Loucy (cell line): ENCODE measurements at regions not wholly inside any gene's neighbourhood (a gene's known extent, or its start where the extent isn't known, plus 50 kb on each side); places are given as distances from the start of the nearest gene placed in this dataset.

ENCODE experiments used
- H2AFZ ChIP-seq: fragments of 200-600 bp; sonication (generic); 2 replicates; pipeline ENCODE4 v1.6.0; 2016; ENCODE audit warnings: antibody characterized with exemption, mild to moderate bottlenecking, low read length, moderate library complexity
- H3F3A ChIP-seq: fragments of 200-600 bp; 2 replicates; pipeline ENCODE4 v1.6.0; 2016; ENCODE audit warnings: antibody characterized with exemption, low read depth, mild to moderate bottlenecking
- H3K27me3 ChIP-seq: fragments of 200-600 bp; sonication (generic); 2 replicates; pipeline ENCODE4 v1.6.1; 2014; ENCODE audit warnings: low read length, mild to moderate bottlenecking; ENCODE audit not compliant: insufficient read depth, poor library complexity, severe bottlenecking
- H3K36me3 ChIP-seq: fragments of 200-600 bp; sonication (generic); 2 replicates; pipeline ENCODE4 v1.6.1; 2016; ENCODE audit warnings: low read length; ENCODE audit not compliant: insufficient read depth
- H3K4me1 ChIP-seq: fragments of 200-600 bp; sonication (generic); 2 replicates; pipeline ENCODE4 v1.5.1; 2014; ENCODE audit warnings: low read length, mild to moderate bottlenecking; ENCODE audit not compliant: insufficient read depth, poor library complexity, severe bottlenecking
- H3K4me2 ChIP-seq: fragments of 200-600 bp; sonication (generic); 2 replicates; pipeline ENCODE4 v1.6.0; 2014; ENCODE audit warnings: antibody characterized with exemption, low read length, low read depth, mild to moderate bottlenecking; ENCODE audit not compliant: poor library complexity, severe bottlenecking
- H3K4me3 ChIP-seq: fragments of 200-600 bp; sonication (generic); 2 replicates; pipeline ENCODE4 v1.5.1; 2014; ENCODE audit warnings: low read length, mild to moderate bottlenecking, mixed read lengths; ENCODE audit not compliant: poor library complexity, severe bottlenecking
- H3K79me2 ChIP-seq: fragments of 200-600 bp; sonication (generic); 2 replicates; pipeline ENCODE4 v1.6.1; 2014; ENCODE audit warnings: low read length; ENCODE audit not compliant: insufficient read depth
- H3K9ac ChIP-seq: fragments of 200-600 bp; sonication (generic); 2 replicates; pipeline ENCODE4 v1.6.0; 2014; ENCODE audit warnings: mild to moderate bottlenecking, low read depth, low read length, moderate library complexity; ENCODE audit not compliant: poor library complexity, severe bottlenecking
- H3K9me2 ChIP-seq: fragments of 200-600 bp; sonication (generic); replicated peaks from 2 replicates; pipeline ENCODE4 v1.6.1; 2016; ENCODE audit warnings: low read depth, low read length, mixed read lengths
- H3K9me3 ChIP-seq: fragments of 200-600 bp; sonication (generic); 2 replicates; pipeline ENCODE4 v1.6.1; 2014; ENCODE audit warnings: mild to moderate bottlenecking, antibody characterized with exemption, low read length, low read depth; ENCODE audit not compliant: insufficient read depth
- H4K20me1 ChIP-seq: fragments of 200-600 bp; sonication (generic); 2 replicates; pipeline ENCODE4 v1.6.0; 2014; ENCODE audit warnings: antibody characterized with exemption, low read length, mild to moderate bottlenecking; ENCODE audit not compliant: insufficient read depth, poor library complexity, severe bottlenecking
- EZH2phosphoT487 ChIP-seq: fragments of 200-600 bp; IDR thresholded peaks from 2 replicates; pipeline ENCODE4 v1.6.1; 2018; ENCODE audit warnings: antibody characterized with exemption, mild to moderate bottlenecking, moderate library complexity, borderline replicate concordance
- TF ChIP-seq, protein P1 (sequence below): fragments of 200-600 bp; sonication (generic); conservative IDR thresholded peaks from 2 replicates; pipeline ENCODE4 v1.5.1; 2014; ENCODE audit warnings: mild to moderate bottlenecking, antibody characterized with exemption, low read length

DNA sequence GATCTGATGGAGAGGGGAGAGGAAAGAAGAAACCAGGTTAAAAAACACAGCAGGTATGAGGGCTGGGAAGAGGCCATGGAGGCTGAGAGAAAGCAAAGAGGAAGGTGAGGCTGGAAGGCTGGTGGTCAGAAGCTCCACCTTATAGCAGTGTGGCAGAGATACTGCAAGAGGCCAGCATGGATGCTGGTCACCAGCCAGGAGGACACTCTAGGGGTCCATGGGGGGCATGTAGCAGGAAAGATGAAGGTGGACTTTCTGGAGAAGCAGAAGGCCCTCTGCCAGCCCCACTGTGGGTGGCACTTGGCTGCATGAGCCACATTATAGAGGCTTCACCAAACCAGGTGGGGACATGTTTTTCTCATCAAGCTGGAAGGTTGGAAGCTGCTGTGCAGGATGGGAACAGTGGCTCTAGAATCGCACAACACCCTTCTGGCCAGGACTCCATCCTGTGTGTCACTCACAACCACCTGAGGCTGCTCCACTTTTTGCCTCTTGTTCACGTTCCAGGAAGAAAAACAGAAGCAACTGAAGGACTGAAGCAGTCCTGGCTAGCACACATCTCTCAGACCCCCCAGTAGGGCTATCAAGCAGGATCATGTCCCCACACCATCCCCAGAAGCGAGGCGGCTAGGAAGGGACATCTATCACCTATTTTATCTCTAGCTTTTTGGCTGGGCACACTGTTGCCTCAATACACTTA, 587.5 kb upstream of the MGMT start:
- no peaks in the 10 kb centered on the region for H3K36me3 ChIP-seq
- H3K9me3 ChIP-seq, result no peaks in the 10 kb centered on the region
- no peaks in the 10 kb centered on the region for H3K4me1 ChIP-seq
- H3K4me3 ChIP-seq, result no peak overlapping the region
- TF ChIP-seq, protein P1, sequence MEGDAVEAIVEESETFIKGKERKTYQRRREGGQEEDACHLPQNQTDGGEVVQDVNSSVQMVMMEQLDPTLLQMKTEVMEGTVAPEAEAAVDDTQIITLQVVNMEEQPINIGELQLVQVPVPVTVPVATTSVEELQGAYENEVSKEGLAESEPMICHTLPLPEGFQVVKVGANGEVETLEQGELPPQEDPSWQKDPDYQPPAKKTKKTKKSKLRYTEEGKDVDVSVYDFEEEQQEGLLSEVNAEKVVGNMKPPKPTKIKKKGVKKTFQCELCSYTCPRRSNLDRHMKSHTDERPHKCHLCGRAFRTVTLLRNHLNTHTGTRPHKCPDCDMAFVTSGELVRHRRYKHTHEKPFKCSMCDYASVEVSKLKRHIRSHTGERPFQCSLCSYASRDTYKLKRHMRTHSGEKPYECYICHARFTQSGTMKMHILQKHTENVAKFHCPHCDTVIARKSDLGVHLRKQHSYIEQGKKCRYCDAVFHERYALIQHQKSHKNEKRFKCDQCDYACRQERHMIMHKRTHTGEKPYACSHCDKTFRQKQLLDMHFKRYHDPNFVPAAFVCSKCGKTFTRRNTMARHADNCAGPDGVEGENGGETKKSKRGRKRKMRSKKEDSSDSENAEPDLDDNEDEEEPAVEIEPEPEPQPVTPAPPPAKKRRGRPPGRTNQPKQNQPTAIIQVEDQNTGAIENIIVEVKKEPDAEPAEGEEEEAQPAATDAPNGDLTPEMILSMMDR, result no peak
- no peak for TF ChIP-seq EZH2phosphoT487
- no peaks in the 10 kb centered on the region for H3K9me2 ChIP-seq
- no peak overlapping the region for H2AFZ ChIP-seq
- H3K4me2 ChIP-seq, result no peak overlapping the region
- no peaks in the 10 kb centered on the region for H4K20me1 ChIP-seq
- H3K9ac ChIP-seq, result no peak overlapping the region
- no peaks in the 10 kb centered on the region for H3F3A ChIP-seq
- H3K27me3 ChIP-seq, result no peaks in the 10 kb centered on the region
- no peaks in the 10 kb centered on the region for H3K79me2 ChIP-seq

DNA sequence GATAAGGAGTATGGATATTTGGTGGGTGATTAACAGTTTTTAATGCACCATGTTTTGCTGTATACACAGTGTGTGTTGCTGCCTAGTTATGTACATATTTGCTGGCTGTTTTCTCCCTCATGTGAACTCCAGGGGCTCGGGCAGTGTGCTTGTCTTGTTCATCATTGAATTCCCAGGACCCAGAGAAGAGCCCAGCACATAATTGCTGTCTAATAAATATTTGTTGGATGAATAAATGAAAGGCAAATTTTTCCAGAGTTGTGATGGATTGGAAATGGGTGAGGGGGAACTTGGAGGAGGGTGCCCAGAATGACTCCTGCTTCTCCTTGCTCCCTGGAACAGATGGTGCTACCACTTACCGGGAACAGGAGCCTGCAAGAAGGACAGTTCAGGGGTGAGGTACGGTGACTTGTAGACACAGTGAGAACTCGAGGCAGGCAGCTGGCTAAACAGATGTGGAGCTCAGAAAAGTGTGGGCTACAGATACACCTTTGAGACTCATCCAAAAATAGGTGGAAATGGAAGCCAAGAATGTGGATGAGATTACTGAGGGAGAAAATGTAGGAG, 586.8 kb upstream of the MGMT start:
- no peaks in the 10 kb centered on the region for H3K9me3 ChIP-seq
- no peaks in the 10 kb centered on the region for H3K27me3 ChIP-seq
- H3K4me1 ChIP-seq, result no peaks in the 10 kb centered on the region

DNA sequence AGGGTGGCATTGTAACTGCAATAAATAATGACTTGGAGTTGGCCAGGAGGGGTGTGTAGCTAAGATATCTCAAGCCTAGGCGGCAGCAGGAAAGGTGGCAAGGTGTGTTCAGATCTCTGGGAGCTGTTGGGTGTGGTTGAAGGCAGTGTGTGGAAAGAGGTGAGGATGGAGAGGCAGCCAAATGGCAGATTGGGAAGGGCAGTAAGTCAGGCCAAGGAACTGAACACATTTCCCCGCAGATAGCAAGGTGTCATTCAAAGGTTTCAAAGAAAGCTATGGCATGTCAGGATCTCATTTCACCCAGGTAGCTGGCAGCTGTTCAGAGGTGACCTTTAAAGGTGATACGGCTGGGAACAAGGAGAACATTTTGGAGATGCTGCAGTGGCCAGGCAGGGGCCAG, 586.0 kb upstream of the MGMT start:
- H3K4me2 ChIP-seq, result no peak overlapping the region
- H3F3A ChIP-seq, result no peaks in the 10 kb centered on the region
- no peaks in the 10 kb centered on the region for H3K4me1 ChIP-seq
- no peaks in the 10 kb centered on the region for H3K27me3 ChIP-seq
- H3K79me2 ChIP-seq, result no peaks in the 10 kb centered on the region
- H2AFZ ChIP-seq, result no peak overlapping the region
- no peaks in the 10 kb centered on the region for H3K36me3 ChIP-seq
- H3K9me3 ChIP-seq, result no peaks in the 10 kb centered on the region
- H3K4me3 ChIP-seq, result no peak overlapping the region
- no peaks in the 10 kb centered on the region for H4K20me1 ChIP-seq
- no peak overlapping the region for H3K9ac ChIP-seq
- no peaks in the 10 kb centered on the region for H3K9me2 ChIP-seq
- no peak for TF ChIP-seq EZH2phosphoT487
- TF ChIP-seq, protein P1, result no peak

More for the DNA sequence above, 586.8 kb upstream of the MGMT start:
- H3K9ac ChIP-seq, result no peak overlapping the region
- no peaks in the 10 kb centered on the region for H3F3A ChIP-seq
- H3K4me2 ChIP-seq, result no peak overlapping the region
- H3K4me3 ChIP-seq, result no peak overlapping the region
- no peaks in the 10 kb centered on the region for H4K20me1 ChIP-seq
- H2AFZ ChIP-seq, result no peak overlapping the region
- no peaks in the 10 kb centered on the region for H3K79me2 ChIP-seq
- TF ChIP-seq, protein P1, result no peak
- TF ChIP-seq EZH2phosphoT487, result no peak
- H3K9me2 ChIP-seq, result no peaks in the 10 kb centered on the region
- H3K36me3 ChIP-seq, result no peaks in the 10 kb centered on the region
